ENCODE measurements at regions not wholly inside any gene's neighbourhood (a gene's known extent, or its start where the extent isn't known, plus 50 kb on each side); places are given as distances from the start of the nearest gene placed in this dataset.

- ATAC-seq (ENCODE audit: low FRiP score) (no peak), DNase-seq (ENCODE audit: low spot score) (no peak)
- no peak for TF ChIP-seq CTCF (IDR thresholded peaks at IDR 0.05)
Observed at GRCh38 chr10:8583096-8583495, 528.6 kb downstream of the GATA3 start.

GRCh38 chr10:8584666-8585065 lies 530.2 kb downstream of the GATA3 start:
- TF ChIP-seq CTCF (IDR thresholded peaks at IDR 0.05) = no peak
- no peak for ATAC-seq (ENCODE audit: low FRiP score)
- DNase-seq (ENCODE audit: low spot score) = no peak

- DNase-seq (ENCODE audit: low spot score) = no peak
- TF ChIP-seq CTCF (IDR thresholded peaks at IDR 0.05) = no peak
- ATAC-seq (ENCODE audit: low FRiP score) = no peak
Observed at GRCh38 chr10:8586504-8586903, 532.0 kb downstream of the GATA3 start.

GRCh38 chr10:8588135-8588534 lies 533.6 kb downstream of the GATA3 start:
- ATAC-seq (ENCODE audit: low FRiP score) (no peak), DNase-seq (ENCODE audit: low spot score) (no peak)
- TF ChIP-seq CTCF (IDR thresholded peaks at IDR 0.05) = no peak

- no peak for TF ChIP-seq CTCF (IDR thresholded peaks at IDR 0.05)
- DNase-seq (ENCODE audit: low spot score) (no peak), ATAC-seq (ENCODE audit: low FRiP score) (no peak)
Observed at GRCh38 chr10:8590518-8590917, 536.0 kb downstream of the GATA3 start.

- DNase-seq (ENCODE audit: low spot score) (no peak), ATAC-seq (ENCODE audit: low FRiP score) (no peak)
- TF ChIP-seq CTCF (IDR thresholded peaks at IDR 0.05) = no peak
Observed at GRCh38 chr10:8591640-8592039, 537.2 kb downstream of the GATA3 start.

- TF ChIP-seq CTCF (IDR thresholded peaks at IDR 0.05) = no peak
- no peak for DNase-seq (ENCODE audit: low spot score)
- no peak for ATAC-seq (ENCODE audit: low FRiP score)
Observed at GRCh38 chr10:8594176-8594575, 539.7 kb downstream of the GATA3 start.
